A673 (cell line): ENCODE measurements at regions not wholly inside any gene's neighbourhood (a gene's known extent, or its start where the extent isn't known, plus 50 kb on each side); places are given as distances from the start of the nearest gene placed in this dataset.

Experiments
- BruUV-seq: library from RNA; stranded (reverse); fragments of 400-500 nt; replicated peaks from 2 replicates; lab custom pipeline; 2021; lab: Mats Ljungman, UMichigan
- CTCF ChIA-PET: fragments of 300-600 bp; sonication (Branson Sonifier 250); formaldehyde crosslinking; loops from one replicate; lab custom pipeline; 2022; ENCODE audit warnings: antibody characterized with exemption; lab: Charles Lee
- POLR2A ChIA-PET: fragments of 300-600 bp; sonication (Branson Sonifier 250); formaldehyde crosslinking; loops from one replicate; lab custom pipeline; 2022; ENCODE audit warnings: antibody characterized with exemption; ENCODE audit not compliant: low non-redundant PET; lab: Charles Lee
- DNase-seq: peaks from one replicate; pipeline ENCODE4 v3.0.0-alpha.2; 2015; ENCODE audit warnings: low spot score
- H3K27ac ChIP-seq: fragments of 200-600 bp; sonication (generic); 2 replicates; pipeline ENCODE4 v1.5.1; 2016; ENCODE audit warnings: mixed run types, low read depth, mild to moderate bottlenecking, mixed read lengths, antibody characterized with exemption, low read length; ENCODE audit not compliant: poor library complexity, severe bottlenecking
- H3K27me3 ChIP-seq: fragments of 200-600 bp; sonication (generic); replicated peaks from 2 replicates; pipeline ENCODE4 v1.6.1; 2017; ENCODE audit warnings: mixed run types, low read depth, mild to moderate bottlenecking, mixed read lengths, antibody characterized with exemption, low read length; ENCODE audit not compliant: insufficient read depth, poor library complexity
- H3K36me3 ChIP-seq: fragments of 200-600 bp; sonication (generic); 2 replicates; pipeline ENCODE4 v1.6.1; 2016; ENCODE audit warnings: mixed run types, mild to moderate bottlenecking, mixed read lengths, antibody characterized with exemption, low read length; ENCODE audit not compliant: insufficient read depth, poor library complexity, severe bottlenecking
- H3K4me1 ChIP-seq: fragments of 200-600 bp; sonication (generic); 2 replicates; pipeline ENCODE4 v1.6.1; 2017; ENCODE audit warnings: mixed run types, mild to moderate bottlenecking, mixed read lengths, antibody characterized with exemption, low read length; ENCODE audit not compliant: insufficient read depth, poor library complexity, severe bottlenecking
- H3K4me3 ChIP-seq: fragments of 200-600 bp; sonication (generic); 2 replicates; pipeline ENCODE4 v1.5.1; 2016; ENCODE audit warnings: low read depth, mixed run types, mild to moderate bottlenecking, mixed read lengths, low read length; ENCODE audit not compliant: poor library complexity, severe bottlenecking
- H3K9me3 ChIP-seq: fragments of 200-600 bp; sonication (generic); 2 replicates; pipeline ENCODE4 v1.6.1; 2016; ENCODE audit warnings: mixed run types, low read depth, mild to moderate bottlenecking, mixed read lengths, antibody characterized with exemption, low read length; ENCODE audit not compliant: poor library complexity, severe bottlenecking
- EZH2 ChIP-seq: fragments of 200-600 bp; sonication (generic); IDR thresholded peaks from 2 replicates; pipeline ENCODE4 v1.6.1; 2017; ENCODE audit warnings: borderline replicate concordance, low read depth, mild to moderate bottlenecking, mixed read lengths, antibody characterized with exemption, low read length; ENCODE audit not compliant: poor library complexity, severe bottlenecking
- intact Hi-C: fragments of 100-400 bp; cut with micrococcal nuclease; formaldehyde crosslinking; loops from one replicate; pipeline ENCODE4 v1.10.0; 2022; ENCODE audit not compliant: unreplicated experiment
- TF ChIP-seq, protein P1 (sequence below): fragments of 300-800, 200-600 bp; sonication (generic); conservative IDR thresholded peaks from 2 replicates; pipeline ENCODE4 v1.5.1; 2017; ENCODE audit warnings: low read depth, mild to moderate bottlenecking, antibody characterized with exemption, low read length, moderate library complexity, mixed read lengths

DNA sequence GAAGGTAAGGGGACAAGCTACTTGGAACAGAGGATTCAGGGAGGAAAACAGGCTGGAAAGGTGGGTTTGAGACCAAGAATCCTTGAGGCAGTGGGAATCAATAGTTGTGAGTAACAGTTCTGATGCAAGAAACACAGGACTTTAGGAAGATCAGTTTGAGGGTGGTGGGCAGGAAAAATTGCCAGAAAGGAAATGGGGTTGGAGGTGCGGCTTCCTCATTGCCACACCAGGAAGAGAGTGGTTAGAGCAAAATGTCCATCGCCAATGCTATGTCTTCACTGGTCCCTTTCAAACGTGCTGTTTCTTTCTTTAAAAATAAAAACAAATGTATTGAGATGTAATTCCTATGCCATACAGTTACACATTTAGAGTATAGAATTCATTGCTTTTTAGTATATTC, 57.1 kb upstream of the NOCT start:
- no TSS peak for BruUV-seq
- H3K27me3 ChIP-seq = no peaks in the 10 kb centered on the region
- no peak overlapping the region for H3K4me3 ChIP-seq
- ChIA-PET CTCF (no interaction called here), POLR2A (no interaction called here)
- no peaks in the 10 kb centered on the region for H3K4me1 ChIP-seq
- H3K36me3 ChIP-seq = no peaks in the 10 kb centered on the region
- intact Hi-C loops = no loop called here
- H3K27ac ChIP-seq = no peak overlapping the region
- H3K9me3 ChIP-seq = no peaks in the 10 kb centered on the region
- no peak for DNase-seq
- TF ChIP-seq, protein P1, sequence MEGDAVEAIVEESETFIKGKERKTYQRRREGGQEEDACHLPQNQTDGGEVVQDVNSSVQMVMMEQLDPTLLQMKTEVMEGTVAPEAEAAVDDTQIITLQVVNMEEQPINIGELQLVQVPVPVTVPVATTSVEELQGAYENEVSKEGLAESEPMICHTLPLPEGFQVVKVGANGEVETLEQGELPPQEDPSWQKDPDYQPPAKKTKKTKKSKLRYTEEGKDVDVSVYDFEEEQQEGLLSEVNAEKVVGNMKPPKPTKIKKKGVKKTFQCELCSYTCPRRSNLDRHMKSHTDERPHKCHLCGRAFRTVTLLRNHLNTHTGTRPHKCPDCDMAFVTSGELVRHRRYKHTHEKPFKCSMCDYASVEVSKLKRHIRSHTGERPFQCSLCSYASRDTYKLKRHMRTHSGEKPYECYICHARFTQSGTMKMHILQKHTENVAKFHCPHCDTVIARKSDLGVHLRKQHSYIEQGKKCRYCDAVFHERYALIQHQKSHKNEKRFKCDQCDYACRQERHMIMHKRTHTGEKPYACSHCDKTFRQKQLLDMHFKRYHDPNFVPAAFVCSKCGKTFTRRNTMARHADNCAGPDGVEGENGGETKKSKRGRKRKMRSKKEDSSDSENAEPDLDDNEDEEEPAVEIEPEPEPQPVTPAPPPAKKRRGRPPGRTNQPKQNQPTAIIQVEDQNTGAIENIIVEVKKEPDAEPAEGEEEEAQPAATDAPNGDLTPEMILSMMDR = no peak
- TF ChIP-seq EZH2 = no peak

DNA sequence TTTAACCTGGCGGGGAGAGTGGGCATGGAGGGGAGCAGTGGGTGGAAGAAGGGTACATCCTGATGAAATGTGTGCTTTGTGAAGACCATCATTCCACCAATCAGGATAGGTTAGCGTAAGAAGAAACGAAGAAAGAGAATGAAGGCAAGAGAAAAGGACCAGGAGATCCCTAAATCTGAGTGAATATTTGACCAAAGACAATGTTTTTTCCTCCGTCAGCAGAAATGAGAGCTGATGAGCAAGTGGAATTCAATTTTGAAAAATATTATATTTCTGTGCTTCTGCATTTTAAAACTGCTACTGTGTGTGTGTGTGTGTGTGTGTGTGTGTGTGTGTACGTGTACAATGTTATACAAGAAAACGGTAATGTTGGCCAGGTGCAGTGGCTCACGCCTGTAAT, 58.3 kb upstream of the NOCT start:
- ChIA-PET CTCF (no interaction called here), POLR2A (interaction anchor here (0.6 kb wide), 2 partner anchors 21 to 717 kb away, joined by 5 to 8 read pairs; no protein-coding TSS in a partner anchor)
- Histone ChIP-seq H3K4me1 (no peaks in the 10 kb centered on the region), H3K9me3 (no peaks in the 10 kb centered on the region), H3K4me3 (no peak overlapping the region), H3K27me3 (no peaks in the 10 kb centered on the region), H3K36me3 (no peaks in the 10 kb centered on the region), H3K27ac (no peak overlapping the region)
- DNase-seq = no peak
- intact Hi-C loops = no loop called here
- BruUV-seq = no TSS peak
- no peak for TF ChIP-seq EZH2
- TF ChIP-seq, protein P1 = no peak

DNA sequence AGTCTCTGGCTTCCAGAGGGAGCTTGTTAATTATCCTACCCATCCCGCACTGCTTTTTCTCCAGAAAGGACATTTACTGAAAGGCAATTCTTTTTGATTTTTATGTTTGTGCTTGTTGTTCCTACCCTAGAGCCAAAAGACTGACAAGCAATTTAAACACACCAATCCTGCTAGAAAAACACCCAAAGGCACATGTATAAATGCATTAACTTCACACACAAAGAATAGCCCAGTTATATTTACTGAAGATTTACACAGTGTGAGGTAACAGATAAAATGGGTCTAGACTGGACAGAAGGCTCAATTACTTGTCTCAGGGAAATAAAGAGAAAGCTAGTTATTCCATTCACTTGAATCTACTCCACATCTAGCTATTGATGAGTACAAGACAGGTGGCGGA, 61.2 kb upstream of the NOCT start:
- ChIA-PET CTCF (no interaction called here), POLR2A (interaction anchor here (0.6 kb wide), 1 partner anchor 111 kb away, joined by 4 read pairs; no protein-coding TSS in a partner anchor)
- no peaks in the 10 kb centered on the region for H3K36me3 ChIP-seq
- no TSS peak for BruUV-seq
- no peak overlapping the region for H3K4me3 ChIP-seq
- H3K27me3 ChIP-seq = no peaks in the 10 kb centered on the region
- intact Hi-C loops = no loop called here
- H3K4me1 ChIP-seq = no peaks in the 10 kb centered on the region
- TF ChIP-seq, protein P1 = no peak
- TF ChIP-seq EZH2 = no peak
- H3K27ac ChIP-seq = no peak overlapping the region
- no peak for DNase-seq
- no peaks in the 10 kb centered on the region for H3K9me3 ChIP-seq
